ENCODE measurements at regions not wholly inside any gene's neighbourhood (a gene's known extent, or its start where the extent isn't known, plus 50 kb on each side); places are given as distances from the start of the nearest gene placed in this dataset.

DNA sequence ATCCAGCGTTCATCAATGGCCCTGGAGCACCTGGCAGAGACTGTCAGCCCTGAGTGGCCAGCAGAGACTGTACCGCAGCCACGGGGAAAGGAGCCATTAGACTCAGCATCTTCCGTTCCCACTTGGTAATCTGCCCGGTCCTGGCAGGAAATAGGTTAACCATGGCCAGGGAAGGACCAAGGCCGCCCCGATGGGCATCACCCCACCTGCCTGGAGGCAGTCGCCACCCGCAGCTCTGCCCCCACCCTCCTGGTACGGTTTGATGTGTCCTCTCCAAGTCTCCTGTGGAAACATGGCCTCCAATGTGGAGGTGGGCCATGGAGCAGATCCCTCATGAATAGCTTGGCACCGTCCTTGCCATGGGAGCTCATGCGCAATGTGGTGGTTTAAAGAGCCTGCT, 75.3 kb downstream of the RTP5 start:
- CTCF ChIA-PET = no interaction called here
- TF ChIP-seq, protein P1, sequence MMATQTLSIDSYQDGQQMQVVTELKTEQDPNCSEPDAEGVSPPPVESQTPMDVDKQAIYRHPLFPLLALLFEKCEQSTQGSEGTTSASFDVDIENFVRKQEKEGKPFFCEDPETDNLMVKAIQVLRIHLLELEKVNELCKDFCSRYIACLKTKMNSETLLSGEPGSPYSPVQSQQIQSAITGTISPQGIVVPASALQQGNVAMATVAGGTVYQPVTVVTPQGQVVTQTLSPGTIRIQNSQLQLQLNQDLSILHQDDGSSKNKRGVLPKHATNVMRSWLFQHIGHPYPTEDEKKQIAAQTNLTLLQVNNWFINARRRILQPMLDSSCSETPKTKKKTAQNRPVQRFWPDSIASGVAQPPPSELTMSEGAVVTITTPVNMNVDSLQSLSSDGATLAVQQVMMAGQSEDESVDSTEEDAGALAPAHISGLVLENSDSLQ (IDR thresholded peaks at IDR 0.05) = no peak
- TF ChIP-seq SP1 (IDR thresholded peaks at IDR 0.05) (no peak), BHLHE40 (IDR thresholded peaks at IDR 0.05; ENCODE audit: borderline replicate concordance) (no peak), FOXM1 (IDR thresholded peaks at IDR 0.05; ENCODE audit: borderline replicate concordance) (no peak), TARDBP (IDR thresholded peaks at IDR 0.05) (no peak), CTBP1 (IDR thresholded peaks at IDR 0.05; ENCODE audit: borderline replicate concordance) (no peak), FOXA1 (IDR thresholded peaks at IDR 0.05) (no peak), LEF1 (IDR thresholded peaks at IDR 0.05; ENCODE audit: borderline replicate concordance) (no peak), L3MBTL2 (conservative IDR thresholded peaks at IDR 0.05) (no peak), SUZ12 (IDR thresholded peaks at IDR 0.05) (no peak), FOXK2 (IDR thresholded peaks at IDR 0.05) (no peak), HDGF (IDR thresholded peaks at IDR 0.05; ENCODE audit: borderline replicate concordance) (no peak), ZNF384 (IDR thresholded peaks at IDR 0.05) (no peak), ARNT (IDR thresholded peaks at IDR 0.05) (no peak), ELF4 (IDR thresholded peaks at IDR 0.05) (no peak), NFRKB (IDR thresholded peaks at IDR 0.05) (no peak)
- no peak for DNase-seq (ENCODE audit: extremely low spot score)
- POLR2A ChIA-PET = no interaction called here

DNA sequence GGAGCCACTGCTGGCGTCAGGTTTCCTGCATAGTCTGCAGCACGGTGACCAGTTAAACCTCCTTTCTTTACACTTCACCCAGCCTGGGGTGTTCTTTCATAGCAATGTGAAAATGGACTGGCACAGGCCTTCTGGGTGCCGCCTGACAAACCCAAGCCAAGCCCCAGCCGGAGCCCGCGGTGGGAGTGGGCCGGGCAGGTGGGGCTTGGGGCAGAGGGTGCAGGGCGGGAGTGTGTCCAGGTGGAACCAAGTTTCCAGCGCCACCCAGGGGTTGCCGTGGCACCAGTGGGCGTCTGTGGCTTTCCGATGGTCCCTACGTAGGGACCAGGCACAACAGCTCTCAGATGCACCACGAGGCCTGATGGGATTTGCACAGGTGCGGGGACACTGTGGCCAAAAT, 75.8 kb downstream of the RTP5 start:
- ChIA-PET CTCF (no interaction called here), POLR2A (no interaction called here)
- no peak for TF ChIP-seq FOXA1 (IDR thresholded peaks at IDR 0.05)
- no peak for TF ChIP-seq HDGF (IDR thresholded peaks at IDR 0.05; ENCODE audit: borderline replicate concordance)
- TF ChIP-seq ELF4 (IDR thresholded peaks at IDR 0.05) = no peak
- no peak for TF ChIP-seq BHLHE40 (IDR thresholded peaks at IDR 0.05; ENCODE audit: borderline replicate concordance)
- TF ChIP-seq SUZ12 (IDR thresholded peaks at IDR 0.05) = no peak
- TF ChIP-seq FOXM1 (IDR thresholded peaks at IDR 0.05; ENCODE audit: borderline replicate concordance) = no peak
- TF ChIP-seq, protein P1 (IDR thresholded peaks at IDR 0.05) = no peak
- no peak for TF ChIP-seq ZNF384 (IDR thresholded peaks at IDR 0.05)
- no peak for TF ChIP-seq TARDBP (IDR thresholded peaks at IDR 0.05)
- no peak for TF ChIP-seq SP1 (IDR thresholded peaks at IDR 0.05)
- no peak for DNase-seq (ENCODE audit: extremely low spot score)

DNA sequence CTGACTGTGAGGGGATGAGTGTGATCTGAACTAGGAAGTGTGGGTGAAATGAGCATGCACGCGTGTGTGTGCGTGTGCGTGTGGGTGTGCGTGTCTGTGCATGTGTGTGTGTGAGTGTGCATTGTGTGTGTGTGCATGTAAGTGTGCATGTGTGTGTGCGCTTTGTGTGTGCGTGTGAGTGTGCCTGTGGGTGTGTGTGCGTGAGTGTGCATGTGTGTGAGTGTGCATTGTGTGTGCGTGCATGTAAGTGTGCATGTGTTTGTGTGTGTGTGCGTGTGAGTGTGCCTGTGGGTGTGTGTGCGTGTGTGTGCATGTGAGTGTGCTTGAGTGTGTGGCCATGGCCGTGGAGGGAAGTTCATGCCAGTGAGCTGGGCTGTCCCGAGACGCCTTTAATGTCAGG, 76.3 kb downstream of the RTP5 start:
- DNase-seq (ENCODE audit: extremely low spot score) = no peak
- ChIA-PET CTCF (interaction anchor here (0.6 kb wide), 1 partner anchor 133 kb away, joined by 3 read pairs; no protein-coding TSS in a partner anchor), POLR2A (no interaction called here)
- TF ChIP-seq CTBP1 (IDR thresholded peaks at IDR 0.05; ENCODE audit: borderline replicate concordance) = no peak
- no peak for TF ChIP-seq ELF4 (IDR thresholded peaks at IDR 0.05)
- no peak for TF ChIP-seq TARDBP (IDR thresholded peaks at IDR 0.05)
- TF ChIP-seq ARNT (IDR thresholded peaks at IDR 0.05) = no peak

DNA sequence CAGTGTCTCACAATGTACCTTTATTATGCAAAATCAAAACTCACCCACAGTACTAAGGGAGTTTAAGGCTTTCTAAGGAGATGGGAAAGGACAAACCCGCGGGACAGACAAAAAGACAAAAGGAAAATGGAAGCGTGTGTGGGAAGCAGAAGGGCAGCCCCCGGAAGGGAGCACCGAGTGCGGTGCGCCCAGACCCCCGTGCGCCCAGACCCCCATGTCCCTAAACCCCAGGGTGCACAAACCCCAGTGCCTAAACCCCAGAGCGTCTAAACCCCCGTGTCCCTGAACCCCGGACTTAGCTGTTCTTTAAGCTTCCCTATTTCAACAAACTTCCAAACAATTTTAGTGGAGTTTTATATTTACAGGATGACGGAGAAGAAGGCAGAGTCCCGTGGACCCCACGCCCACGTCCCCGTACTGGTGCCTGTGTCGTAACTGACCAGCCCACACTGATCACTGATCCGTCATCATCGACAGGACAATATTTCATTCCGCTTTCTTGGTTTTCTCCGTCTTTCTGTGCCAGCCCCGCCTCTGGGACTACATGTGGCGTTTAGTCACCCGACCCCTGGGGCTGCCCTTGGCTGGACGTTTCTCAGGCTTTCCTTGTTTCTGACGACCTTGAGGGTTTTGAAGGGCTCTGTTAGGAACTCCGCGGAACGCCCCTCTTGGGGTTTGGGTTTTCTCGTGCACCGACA, 76.9 kb downstream of the RTP5 start:
- DNase-seq (ENCODE audit: extremely low spot score) = no peak
- ChIA-PET POLR2A (no interaction called here), CTCF (interaction anchor here (0.6 kb wide), 1 partner anchor 133 kb away, joined by 3 read pairs; no protein-coding TSS in a partner anchor)
- TF ChIP-seq ARNT (IDR thresholded peaks at IDR 0.05) = no peak

DNA sequence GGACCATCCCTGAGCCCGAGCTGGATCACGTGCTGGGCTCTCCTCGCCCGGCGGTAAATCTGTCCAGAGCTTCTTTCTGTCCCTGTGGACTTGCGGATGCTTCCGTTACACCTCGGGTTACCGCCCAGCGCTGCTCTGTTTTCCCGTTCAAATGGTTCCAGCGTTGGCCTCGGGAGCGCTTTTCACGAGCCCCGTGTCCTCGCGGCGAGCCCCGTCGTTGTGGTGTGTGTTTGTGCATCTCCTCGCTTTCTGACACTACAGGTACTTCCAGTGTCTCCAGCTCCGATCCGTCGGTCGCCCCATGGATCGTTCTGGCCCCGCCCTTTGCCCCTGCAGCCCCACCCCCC, 77.4 kb downstream of the RTP5 start:
- POLR2A ChIA-PET = no interaction called here
- TF ChIP-seq, protein P1 (IDR thresholded peaks at IDR 0.05) = no peak
- TF ChIP-seq FOXM1 (IDR thresholded peaks at IDR 0.05; ENCODE audit: borderline replicate concordance) = no peak
- no peak for TF ChIP-seq L3MBTL2 (conservative IDR thresholded peaks at IDR 0.05)
- no peak for TF ChIP-seq ELF4 (IDR thresholded peaks at IDR 0.05)
- no peak for TF ChIP-seq NFRKB (IDR thresholded peaks at IDR 0.05)
- TF ChIP-seq CTBP1 (IDR thresholded peaks at IDR 0.05; ENCODE audit: borderline replicate concordance) = no peak
- CTCF ChIA-PET = no interaction called here
- no peak for DNase-seq (ENCODE audit: extremely low spot score)

DNA sequence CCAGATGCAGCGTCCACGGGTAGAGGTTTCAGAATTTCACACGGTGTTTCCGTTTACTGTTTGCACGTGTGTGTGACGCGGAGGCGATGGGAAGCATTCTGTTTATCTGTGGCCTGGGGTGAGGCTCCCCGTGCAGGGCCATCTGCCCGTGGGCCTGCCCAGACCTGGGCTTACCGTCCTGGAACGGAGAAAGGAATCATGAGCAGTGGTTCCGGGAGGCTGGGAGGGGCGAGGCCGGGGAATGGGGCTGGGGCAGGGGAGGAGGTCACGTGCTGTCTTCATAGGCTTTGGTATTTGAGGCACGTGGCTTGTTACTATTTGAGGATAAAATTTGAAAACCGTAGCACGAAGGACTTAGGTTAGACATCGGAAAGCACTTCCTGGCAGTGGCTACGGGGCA, 77.9 kb downstream of the RTP5 start:
- ChIA-PET CTCF (no interaction called here), POLR2A (no interaction called here)
- DNase-seq (ENCODE audit: extremely low spot score) = no peak
- TF ChIP-seq ZNF384 (IDR thresholded peaks at IDR 0.05) = no peak
- no peak for TF ChIP-seq ELF4 (IDR thresholded peaks at IDR 0.05)
- no peak for TF ChIP-seq TARDBP (IDR thresholded peaks at IDR 0.05)
- no peak for TF ChIP-seq CTBP1 (IDR thresholded peaks at IDR 0.05; ENCODE audit: borderline replicate concordance)
- no peak for TF ChIP-seq FOXK2 (IDR thresholded peaks at IDR 0.05)

DNA sequence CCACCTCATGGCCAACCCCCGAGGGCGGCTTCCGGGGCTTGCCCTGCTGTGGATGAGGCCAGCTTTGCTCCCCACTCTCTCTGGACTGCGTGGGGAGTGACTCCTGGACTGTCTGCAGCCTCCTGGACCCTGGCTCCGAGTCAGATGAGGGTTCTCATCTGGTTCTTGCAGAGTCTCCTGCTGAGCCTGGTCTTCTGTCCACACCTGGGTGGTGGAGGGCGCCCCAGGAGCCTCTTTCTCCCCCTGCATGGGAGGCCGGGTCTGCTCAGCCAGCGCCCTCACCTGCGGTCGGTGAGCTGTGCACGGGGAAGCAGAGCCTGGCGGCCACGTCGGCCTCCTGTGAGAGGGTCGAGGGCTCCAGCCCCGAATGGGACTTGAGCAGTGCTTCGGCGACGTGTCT, 78.3 kb downstream of the RTP5 start:
- POLR2A ChIA-PET = no interaction called here
- no peak for TF ChIP-seq ZNF384 (IDR thresholded peaks at IDR 0.05)
- no peak for TF ChIP-seq TARDBP (IDR thresholded peaks at IDR 0.05)
- no peak for TF ChIP-seq LEF1 (IDR thresholded peaks at IDR 0.05; ENCODE audit: borderline replicate concordance)
- TF ChIP-seq, protein P1 (IDR thresholded peaks at IDR 0.05) = no peak
- no peak for TF ChIP-seq SP1 (IDR thresholded peaks at IDR 0.05)
- no peak for TF ChIP-seq CTBP1 (IDR thresholded peaks at IDR 0.05; ENCODE audit: borderline replicate concordance)
- no peak for TF ChIP-seq ELF4 (IDR thresholded peaks at IDR 0.05)
- no peak for TF ChIP-seq L3MBTL2 (conservative IDR thresholded peaks at IDR 0.05)
- no peak for TF ChIP-seq ARNT (IDR thresholded peaks at IDR 0.05)
- CTCF ChIA-PET = no interaction called here
- DNase-seq (ENCODE audit: extremely low spot score) = no peak

Measured in HEK293T (cell line).